Right cardiac atrium (tissue), 5 donors: ENCODE measurements at regions not wholly inside any gene's neighbourhood (a gene's known extent, or its start where the extent isn't known, plus 50 kb on each side); places are given as distances from the start of the nearest gene placed in this dataset.

Experiments
- ATAC-seq, 2 donors: fragments of 200-7000 bp; cut with Tn5 transposase; one replicate each; pipeline versions ENCODE4 v1.8.0 to v1.9.1; 2020; ENCODE audit warnings: moderate library complexity in 2 of 2, mild to moderate bottlenecking in 1 of 2
- DNase-seq, 3 donors: peaks; one replicate each; pipeline ENCODE4 v3.0.0-alpha.2; 2020
- H3K27ac ChIP-seq: one replicate; pipeline ENCODE4 v1.5.1; 2013; ENCODE audit warnings: mild to moderate bottlenecking, low read length, control low read depth, moderate library complexity
- H3K27me3 ChIP-seq: one replicate; pipeline ENCODE4 v1.6.1; 2013; ENCODE audit not compliant: control insufficient read depth, insufficient read depth
- H3K4me1 ChIP-seq: one replicate; pipeline ENCODE4 v1.6.1; 2013; ENCODE audit warnings: low read length; ENCODE audit not compliant: control insufficient read depth, insufficient read depth
- H3K4me3 ChIP-seq: one replicate; pipeline ENCODE4 v1.5.1; 2013; ENCODE audit warnings: low read length, control low read depth
- H3K9me3 ChIP-seq: one replicate; pipeline ENCODE4 v1.6.1; 2013; ENCODE audit warnings: low read length; ENCODE audit not compliant: control insufficient read depth
- WGBS: extraction: QIAGEN DNeasy Blood & Tissue Kit; methylation state at CpG from one replicate; pipeline ENCODE4 v1.1.7; 2013; 5-methylcytosine and 5-hydroxymethylcytosine counted together
- intact Hi-C, 4 donors: fragments of 100-400 bp; cut with DNase I; formaldehyde crosslinking; loops; one replicate each; pipeline versions ENCODE4 v1.11.0 to v1.14.0; 2022 to 2023
- donor health status: healthy with polysubstance abuse.
- donor health status: DM: no; HTN: yes; CAD: no.
- donor health status: DM: no; HTN: no; CAD: no.
- donor health status: DM: no; HTN: yes; CAD: no; lungs with severe emphysema.
- donor health status: DM: yes; HTN: yes; CAD: no.

DNA sequence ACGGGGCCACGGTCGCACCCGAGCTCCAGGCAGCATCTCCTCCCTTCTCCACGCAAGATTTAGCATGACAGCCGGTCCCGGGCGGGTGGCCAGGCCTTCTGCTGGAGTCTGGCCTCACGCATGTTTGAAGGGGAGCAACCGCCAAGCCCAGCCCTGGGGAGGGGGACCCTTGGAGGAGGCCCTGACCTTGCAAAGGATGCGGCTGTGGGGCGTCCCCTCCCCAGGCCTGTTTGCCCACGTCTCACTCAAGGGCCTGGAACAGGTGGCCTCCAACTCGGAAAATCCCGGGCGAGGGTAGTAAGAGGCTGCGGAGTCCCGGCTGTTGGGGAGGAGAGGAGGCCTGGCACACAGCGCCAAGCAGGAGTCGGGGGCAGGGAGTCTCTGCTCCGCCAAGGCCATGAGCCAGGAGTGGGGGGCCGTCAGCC lies 50.6 kb upstream of the DPYSL4 start:
- no peaks in the 10 kb centered on the region for H3K27me3 ChIP-seq
- intact Hi-C loops, result no loop called here
- DNase-seq, result peak in 1 of 3 donors; percentile 32
- ATAC-seq, result no peak
- no peaks in the 10 kb centered on the region for H3K9me3 ChIP-seq
- WGBS, result 86% methylated on average over 22 of the region's 22 CpGs
- no peaks in the 10 kb centered on the region for H3K4me1 ChIP-seq
- H3K27ac ChIP-seq, result no peak overlapping the region
- no peak overlapping the region for H3K4me3 ChIP-seq

DNA sequence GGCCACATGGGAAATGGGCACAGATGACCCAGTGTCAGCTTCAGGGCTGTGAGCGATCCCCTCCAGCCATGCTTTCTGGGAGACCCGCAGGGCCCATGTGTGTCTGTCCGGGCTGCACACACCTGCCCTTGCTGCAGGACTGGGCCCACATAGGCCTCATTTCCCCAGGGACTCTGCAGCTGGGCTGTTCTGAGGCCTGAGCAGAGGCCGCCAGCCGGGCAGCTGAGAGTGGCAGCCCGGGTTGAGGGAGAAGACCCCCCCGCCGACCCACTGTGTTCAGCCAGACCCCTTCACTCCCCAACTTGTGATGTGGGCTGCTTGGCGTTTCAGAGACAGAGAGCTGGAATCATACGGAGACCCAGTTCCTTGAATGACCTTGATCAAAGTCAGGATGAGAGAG lies 50.1 kb upstream of the DPYSL4 start:
- no peaks in the 10 kb centered on the region for H3K9me3 ChIP-seq
- peak in 1 of 3 donors; percentile 22 for DNase-seq
- WGBS, result 80% methylated on average over 10 of the region's 10 CpGs
- H3K27me3 ChIP-seq, result no peaks in the 10 kb centered on the region
- intact Hi-C loops, result no loop called here
- no peak overlapping the region for H3K4me3 ChIP-seq
- no peak for ATAC-seq
- no peaks in the 10 kb centered on the region for H3K4me1 ChIP-seq
- no peak overlapping the region for H3K27ac ChIP-seq
